ENCODE measurements at regions not wholly inside any gene's neighbourhood (a gene's known extent, or its start where the extent isn't known, plus 50 kb on each side); places are given as distances from the start of the nearest gene placed in this dataset.

- Histone ChIP-seq H3K27ac (ENCODE audit: low read depth, low read length, poor library complexity, severe bottlenecking) (no peak overlapping the region), H3K9me2 (ENCODE audit: low read depth, low read length) (no peaks in the 10 kb centered on the region), H3K4me3 (ENCODE audit: low read depth, low read length, poor library complexity, severe bottlenecking) (no peak overlapping the region), H2AFZ (ENCODE audit: low read length) (no peak overlapping the region), H4K20me1 (ENCODE audit: insufficient read depth, low read length) (no peaks in the 10 kb centered on the region), H3K9ac (ENCODE audit: low read length) (no peak overlapping the region), H3K79me2 (ENCODE audit: insufficient read depth, low read length) (no peaks in the 10 kb centered on the region), H3K27me3 (ENCODE audit: insufficient read depth, low read length) (no peaks in the 10 kb centered on the region), H3K4me1 (ENCODE audit: insufficient read depth, low read length, severe bottlenecking) (no peaks in the 10 kb centered on the region), H3F3A (ENCODE audit: insufficient read depth, low read length) (no peaks in the 10 kb centered on the region), H3K36me3 (ENCODE audit: insufficient read depth, low read length) (no peaks in the 10 kb centered on the region), H3K4me2 (ENCODE audit: low read length) (no peak overlapping the region), H3K9me3 (ENCODE audit: low read length) (no peaks in the 10 kb centered on the region)
- TF ChIP-seq CTCF (IDR thresholded peaks at IDR 0.05; ENCODE audit: low read length) (no peak), EZH2 (IDR thresholded peaks at IDR 0.05; ENCODE audit: borderline replicate concordance, low read length) (no peak)
Observed at GRCh38 chr18:67778016-67778415, 261.5 kb upstream of the DSEL start.

- H3K9ac ChIP-seq (ENCODE audit: low read length): no peak overlapping the region
- no peaks in the 10 kb centered on the region for H3F3A ChIP-seq (ENCODE audit: insufficient read depth, low read length)
- H3K4me3 ChIP-seq (ENCODE audit: low read depth, low read length, poor library complexity, severe bottlenecking): no peak overlapping the region
- no peak overlapping the region for H3K4me2 ChIP-seq (ENCODE audit: low read length)
- H3K27me3 ChIP-seq (ENCODE audit: insufficient read depth, low read length): no peaks in the 10 kb centered on the region
- H4K20me1 ChIP-seq (ENCODE audit: insufficient read depth, low read length): no peaks in the 10 kb centered on the region
- TF ChIP-seq EZH2 (IDR thresholded peaks at IDR 0.05; ENCODE audit: borderline replicate concordance, low read length): no peak
- no peak for TF ChIP-seq CTCF (IDR thresholded peaks at IDR 0.05; ENCODE audit: low read length)
- H3K27ac ChIP-seq (ENCODE audit: low read depth, low read length, poor library complexity, severe bottlenecking): no peak overlapping the region
- H3K9me3 ChIP-seq (ENCODE audit: low read length): no peaks in the 10 kb centered on the region
- no peaks in the 10 kb centered on the region for H3K9me2 ChIP-seq (ENCODE audit: low read depth, low read length)
- no peaks in the 10 kb centered on the region for H3K36me3 ChIP-seq (ENCODE audit: insufficient read depth, low read length)
- H2AFZ ChIP-seq (ENCODE audit: low read length): no peak overlapping the region
- H3K4me1 ChIP-seq (ENCODE audit: insufficient read depth, low read length, severe bottlenecking): no peaks in the 10 kb centered on the region
- H3K79me2 ChIP-seq (ENCODE audit: insufficient read depth, low read length): no peaks in the 10 kb centered on the region
Observed at GRCh38 chr18:67776929-67777328, 260.4 kb upstream of the DSEL start.

- no peaks in the 10 kb centered on the region for H4K20me1 ChIP-seq (ENCODE audit: insufficient read depth, low read length)
- TF ChIP-seq CTCF (IDR thresholded peaks at IDR 0.05; ENCODE audit: low read length): no peak
- no peak for TF ChIP-seq EZH2 (IDR thresholded peaks at IDR 0.05; ENCODE audit: borderline replicate concordance, low read length)
- no peaks in the 10 kb centered on the region for H3F3A ChIP-seq (ENCODE audit: insufficient read depth, low read length)
- H2AFZ ChIP-seq (ENCODE audit: low read length): no peak overlapping the region
- H3K79me2 ChIP-seq (ENCODE audit: insufficient read depth, low read length): no peaks in the 10 kb centered on the region
- no peaks in the 10 kb centered on the region for H3K9me2 ChIP-seq (ENCODE audit: low read depth, low read length)
- no peak overlapping the region for H3K4me3 ChIP-seq (ENCODE audit: low read depth, low read length, poor library complexity, severe bottlenecking)
- H3K4me2 ChIP-seq (ENCODE audit: low read length): no peak overlapping the region
- no peak overlapping the region for H3K27ac ChIP-seq (ENCODE audit: low read depth, low read length, poor library complexity, severe bottlenecking)
- H3K9me3 ChIP-seq (ENCODE audit: low read length): no peaks in the 10 kb centered on the region
- no peaks in the 10 kb centered on the region for H3K27me3 ChIP-seq (ENCODE audit: insufficient read depth, low read length)
- no peak overlapping the region for H3K9ac ChIP-seq (ENCODE audit: low read length)
- H3K36me3 ChIP-seq (ENCODE audit: insufficient read depth, low read length): no peaks in the 10 kb centered on the region
- no peaks in the 10 kb centered on the region for H3K4me1 ChIP-seq (ENCODE audit: insufficient read depth, low read length, severe bottlenecking)
Observed at GRCh38 chr18:67771271-67771670, 254.8 kb upstream of the DSEL start.

Data from OCI-LY1 (cell line).